Germinal center (tissue), 1 donor: ENCODE measurements at regions not wholly inside any gene's neighbourhood (a gene's known extent, or its start where the extent isn't known, plus 50 kb on each side); places are given as distances from the start of the nearest gene placed in this dataset.
"Not testable (repeated sequence)": the region's sequence is repeated elsewhere in the genome, so short reads cannot be mapped to it uniquely, and the experiment has no call there.

Source experiments
- DNase-seq: peaks from one replicate; pipeline ENCODE4 v3.0.0; 2012; ENCODE audit warnings: mixed read lengths, low spot score

DNA sequence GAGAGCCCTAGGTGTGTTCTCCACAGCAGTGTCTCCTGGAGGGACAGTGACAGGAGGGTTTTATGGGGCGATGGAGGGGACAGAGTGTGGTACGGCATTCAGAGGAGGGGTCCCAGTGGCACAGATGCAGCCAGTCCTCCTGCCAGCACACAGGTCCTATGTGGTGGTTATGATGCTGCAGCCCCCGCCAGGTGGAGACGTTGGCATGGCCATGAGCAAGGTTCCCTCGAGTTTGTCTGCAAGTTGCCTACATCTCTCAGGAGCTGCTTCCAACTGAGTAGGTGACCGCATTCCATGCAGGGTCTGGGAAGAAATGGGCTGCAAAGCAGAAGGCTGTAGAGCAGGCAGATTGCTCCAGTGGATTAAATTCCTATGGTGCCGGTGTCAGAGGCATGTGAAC, 646.0 kb downstream of the TBC1D22A start:
- no peak for DNase-seq

DNA sequence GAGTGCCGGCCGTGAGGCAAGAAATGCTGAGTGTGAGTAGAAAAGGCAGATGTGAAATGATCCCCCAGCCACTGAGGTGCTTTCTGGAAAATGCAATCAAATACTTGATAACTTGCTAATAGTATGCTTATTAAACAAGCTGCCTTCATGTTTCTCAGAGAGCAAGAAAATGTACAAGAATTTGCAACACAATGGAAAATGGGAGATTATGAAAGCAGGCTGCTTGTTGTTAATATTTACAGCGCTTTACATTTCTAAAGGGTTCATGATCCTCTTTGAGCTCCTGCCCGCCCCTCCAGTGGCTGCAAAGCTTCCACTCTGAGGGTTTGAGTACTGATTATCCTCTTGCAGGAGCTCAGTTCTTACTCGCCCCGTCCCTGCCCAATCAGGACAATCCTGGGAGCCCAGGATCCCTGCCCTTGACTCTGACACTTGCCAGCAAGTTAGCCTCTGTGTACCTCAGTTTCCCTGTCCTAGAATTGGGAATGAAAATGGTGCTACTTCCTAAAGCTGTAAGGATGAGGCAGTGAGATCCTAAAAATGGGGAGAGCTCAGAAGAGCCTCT, 645.1 kb downstream of the TBC1D22A start:
- DNase-seq = no peak

GRCh38 chr22:47406896-47407295, 644.4 kb downstream of the TBC1D22A start:
- DNase-seq = no peak

GRCh38 chr22:47406180-47406834, 643.9 kb downstream of the TBC1D22A start:
- no peak for DNase-seq

- DNase-seq = not testable (repeated sequence)
Observed at GRCh38 chr22:47405222-47405621, 642.8 kb downstream of the TBC1D22A start.

DNA sequence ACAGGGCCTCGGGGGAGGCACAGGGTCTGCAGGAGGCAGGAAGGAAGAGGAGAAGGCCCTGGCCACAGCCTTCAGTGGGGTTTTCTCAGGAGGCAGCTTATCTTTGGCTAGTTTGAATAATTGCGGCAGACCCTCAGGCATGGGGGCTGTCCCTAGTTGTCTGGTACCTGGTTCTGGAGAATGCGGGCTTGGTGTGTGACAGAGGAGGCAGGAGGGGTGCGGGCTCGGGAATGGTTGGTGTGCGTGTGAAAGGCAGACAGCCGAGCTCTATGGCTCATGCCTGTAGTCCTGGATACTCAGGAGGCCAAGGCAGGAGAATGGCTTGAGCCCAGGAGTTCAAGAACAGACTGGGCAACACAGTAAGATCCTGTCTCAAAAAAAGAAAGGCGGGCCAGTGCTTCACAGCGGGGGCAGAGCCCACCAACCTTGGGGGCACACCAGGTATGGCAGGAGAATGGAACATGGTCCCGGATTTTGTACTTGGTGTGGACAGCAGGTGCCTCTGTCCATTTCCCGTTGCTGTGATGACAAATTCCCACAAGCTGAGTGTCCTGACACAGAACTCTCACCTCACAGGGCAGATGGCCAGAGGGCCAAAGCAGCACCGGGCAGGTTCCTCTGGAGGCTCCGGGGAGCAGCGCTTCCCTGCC, 640.6 kb downstream of the TBC1D22A start:
- no peak for DNase-seq

DNA sequence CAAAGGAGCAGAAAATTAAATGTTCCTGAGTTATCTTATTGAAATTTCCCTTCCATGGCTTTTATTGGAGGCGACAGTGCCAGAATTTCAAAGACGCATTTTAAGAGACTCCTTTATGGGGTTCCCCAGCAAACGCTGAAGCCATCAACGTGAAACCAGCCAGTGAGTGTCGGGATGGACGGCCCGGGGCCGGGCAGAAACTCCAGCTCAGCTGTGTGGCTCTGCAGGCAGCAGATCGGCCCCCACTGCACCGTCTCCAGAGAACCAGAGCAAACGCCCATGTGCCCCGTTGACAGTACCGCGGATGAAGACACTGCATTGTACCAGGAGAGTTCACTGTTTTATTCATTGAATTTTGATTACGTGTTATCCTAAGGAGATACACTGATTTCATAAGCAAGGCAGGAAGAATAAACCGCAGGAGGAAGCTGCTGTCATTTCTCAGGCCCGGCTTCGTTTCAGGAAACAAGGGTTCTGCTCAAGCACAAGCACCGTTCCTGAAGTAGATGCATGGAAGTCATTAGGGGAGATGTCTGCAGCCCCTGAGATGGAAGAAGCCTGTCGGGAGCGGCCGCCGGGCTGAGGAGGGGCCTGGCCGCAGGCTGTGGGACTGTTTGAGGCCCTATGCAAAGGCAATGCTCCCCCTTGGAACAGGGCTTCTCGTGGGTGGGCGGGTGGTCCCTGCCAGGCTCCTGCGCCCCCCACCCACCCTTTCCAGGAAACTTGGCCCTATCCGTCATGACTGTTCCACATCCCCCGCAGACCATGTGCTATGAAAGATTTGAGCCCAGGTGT, 639.7 kb downstream of the TBC1D22A start:
- DNase-seq = no peak

GRCh38 chr22:47401592-47401898, 639.1 kb downstream of the TBC1D22A start:
- no peak for DNase-seq

DNA sequence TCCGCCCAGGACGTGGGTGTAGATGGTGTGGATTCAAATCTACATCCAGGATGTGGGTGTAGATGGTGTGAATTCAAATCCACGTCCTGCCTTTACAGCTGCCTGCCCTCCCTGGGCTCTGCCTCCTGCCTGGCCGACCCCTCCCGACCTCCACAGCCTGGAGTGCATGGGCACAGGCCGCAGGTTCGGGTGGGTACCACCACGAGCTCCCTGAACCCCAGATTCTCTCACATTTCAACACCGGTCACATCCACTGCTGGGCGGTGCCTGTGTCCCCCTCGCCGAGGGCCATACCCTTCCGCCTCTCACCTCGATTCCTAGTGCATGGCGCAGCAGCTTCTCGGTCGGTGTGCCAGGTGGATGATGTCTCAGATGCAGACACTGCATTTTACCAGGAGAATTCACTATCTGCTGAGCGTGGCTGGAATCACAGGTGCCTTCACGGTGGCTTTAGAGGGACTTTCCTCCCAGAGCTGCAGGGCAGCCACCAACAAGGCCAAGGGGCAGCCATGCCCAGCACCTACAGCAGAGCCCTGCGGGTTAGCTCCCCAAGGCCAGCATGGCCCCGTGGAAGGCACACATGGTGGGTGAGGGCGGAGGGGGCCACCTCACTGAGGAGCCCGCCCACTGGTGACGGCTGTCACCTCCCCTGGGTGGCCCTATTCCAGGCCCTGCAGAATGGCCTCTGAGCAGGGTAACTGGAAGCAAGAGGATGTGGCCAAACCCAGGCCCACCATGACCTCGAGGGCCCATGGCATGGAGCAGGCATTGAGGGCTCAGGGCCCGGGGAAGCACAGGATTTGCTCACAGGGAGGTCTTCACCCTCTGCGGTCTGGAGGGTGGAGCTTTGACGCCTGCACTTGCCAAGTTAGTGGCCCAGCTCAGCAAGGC, 638.5 kb downstream of the TBC1D22A start:
- DNase-seq = no peak

DNA sequence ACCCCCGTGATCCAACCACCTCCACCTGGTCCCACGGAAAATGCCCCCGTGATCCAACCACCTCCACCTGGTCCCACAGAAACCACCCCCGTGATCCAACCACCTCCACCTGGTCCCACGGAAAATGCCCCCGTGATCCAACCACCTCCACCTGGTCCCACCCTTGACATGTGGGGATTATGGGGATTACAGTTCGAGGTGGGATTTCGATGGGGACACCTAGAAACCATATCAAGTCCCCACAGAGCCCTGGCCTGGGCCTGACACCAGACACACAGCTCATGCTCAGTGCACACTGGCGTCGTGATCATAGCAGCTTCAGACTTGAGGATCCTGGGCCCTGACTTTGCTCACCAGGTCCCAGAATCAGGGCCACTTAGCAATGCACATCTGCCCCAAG, 637.7 kb downstream of the TBC1D22A start:
- not testable (repeated sequence) for DNase-seq

DNA sequence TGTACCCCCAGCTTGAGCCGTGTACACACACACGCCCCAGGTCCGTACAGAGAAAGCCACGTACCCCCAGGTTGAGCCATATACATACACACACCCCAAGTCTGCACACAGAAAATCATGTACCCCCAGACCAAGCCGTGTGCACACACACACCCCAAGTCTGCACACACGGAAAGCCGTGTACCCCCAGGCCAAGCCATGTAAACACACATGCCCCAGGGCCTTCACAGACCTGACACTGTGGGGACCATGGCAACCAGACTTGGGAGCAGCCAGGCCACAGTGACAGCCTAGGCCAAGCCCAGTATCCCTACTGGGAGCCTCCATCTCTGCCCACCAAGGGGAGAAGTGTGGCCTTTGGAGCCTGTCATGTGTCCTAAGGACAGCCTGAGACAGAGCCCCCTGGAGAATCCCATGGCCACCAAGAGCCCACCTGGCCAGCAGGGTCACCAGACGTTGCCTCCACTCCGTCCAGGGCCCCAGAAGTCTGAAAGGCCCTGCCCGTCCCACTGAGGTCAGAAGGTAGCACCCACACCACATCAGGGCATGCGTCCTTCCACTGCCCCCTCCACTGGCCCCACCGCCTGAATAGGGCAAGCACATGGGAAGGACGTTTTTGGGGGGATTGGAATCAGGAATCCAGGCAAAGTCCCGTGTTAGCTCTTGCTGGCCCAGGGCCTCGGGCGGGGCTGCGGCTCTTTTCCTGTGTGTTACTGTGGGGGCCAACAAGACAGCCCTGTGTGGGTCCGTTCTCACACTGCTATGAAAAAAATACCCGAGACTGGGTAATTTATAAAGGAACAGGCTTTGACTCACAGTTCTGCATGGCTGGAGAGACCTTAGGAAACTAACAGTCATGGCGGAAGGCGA, 636.7 kb downstream of the TBC1D22A start:
- no peak for DNase-seq

DNA sequence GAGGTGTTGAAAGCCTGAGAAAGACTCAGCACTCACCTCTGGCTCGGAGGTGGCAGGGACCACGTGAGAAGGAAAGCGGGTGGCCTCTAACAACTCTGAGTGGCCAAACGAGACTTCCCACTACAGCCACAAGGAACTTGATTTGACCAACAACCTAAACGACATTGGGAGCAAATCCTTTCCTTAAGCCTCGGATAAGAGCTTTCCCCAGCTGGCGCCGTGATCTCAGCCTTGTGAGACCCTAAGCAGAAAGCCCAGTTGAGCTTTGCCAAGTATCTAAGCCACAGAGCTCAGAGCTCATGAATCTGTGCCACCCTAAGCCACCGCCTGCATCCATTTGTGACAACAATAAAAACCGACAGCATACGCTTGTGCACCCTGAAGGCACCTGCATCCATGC, 636.0 kb downstream of the TBC1D22A start:
- no peak for DNase-seq

DNA sequence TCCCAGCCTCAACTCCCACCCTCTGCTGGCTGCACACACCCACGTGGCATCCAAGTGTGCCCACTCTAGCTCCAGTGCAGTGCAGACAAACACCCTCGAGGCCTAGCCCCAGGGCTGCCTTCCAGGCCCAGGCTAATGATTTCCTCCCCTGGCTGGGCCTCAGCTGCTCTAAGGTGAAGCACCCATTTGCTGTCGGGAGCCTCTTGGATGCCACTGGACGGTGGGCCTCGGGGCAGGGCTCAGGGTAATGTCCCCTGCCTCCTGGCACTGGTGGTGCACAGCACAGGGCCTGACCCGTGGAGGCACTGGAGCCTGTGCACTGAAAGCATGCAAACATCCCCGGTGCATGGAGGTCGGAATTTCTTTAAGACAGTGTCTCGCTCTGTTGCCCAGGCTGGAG, 635.2 kb downstream of the TBC1D22A start:
- DNase-seq = no peak

DNA sequence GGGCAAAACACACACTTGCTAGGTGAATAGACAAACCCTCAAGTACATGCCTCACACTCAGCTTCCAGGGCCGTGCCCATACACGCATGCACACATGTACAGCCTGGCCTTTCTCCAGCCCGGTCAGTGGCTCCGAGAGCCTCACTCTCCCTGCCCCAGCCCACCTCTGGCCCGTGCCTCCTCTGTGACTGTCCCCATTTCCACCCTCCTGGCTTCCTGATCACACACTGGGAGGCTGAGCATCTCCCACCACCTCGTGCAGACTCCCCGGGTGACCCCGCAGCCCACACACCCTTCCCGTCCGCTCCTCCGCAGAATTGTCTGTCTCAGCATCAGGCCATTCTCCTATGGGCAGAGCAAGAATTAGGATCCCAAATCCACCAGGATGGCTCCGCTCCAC, 634.1 kb downstream of the TBC1D22A start:
- DNase-seq = no peak

- no peak for DNase-seq
Observed at GRCh38 chr22:47396105-47396504, 633.7 kb downstream of the TBC1D22A start.

DNA sequence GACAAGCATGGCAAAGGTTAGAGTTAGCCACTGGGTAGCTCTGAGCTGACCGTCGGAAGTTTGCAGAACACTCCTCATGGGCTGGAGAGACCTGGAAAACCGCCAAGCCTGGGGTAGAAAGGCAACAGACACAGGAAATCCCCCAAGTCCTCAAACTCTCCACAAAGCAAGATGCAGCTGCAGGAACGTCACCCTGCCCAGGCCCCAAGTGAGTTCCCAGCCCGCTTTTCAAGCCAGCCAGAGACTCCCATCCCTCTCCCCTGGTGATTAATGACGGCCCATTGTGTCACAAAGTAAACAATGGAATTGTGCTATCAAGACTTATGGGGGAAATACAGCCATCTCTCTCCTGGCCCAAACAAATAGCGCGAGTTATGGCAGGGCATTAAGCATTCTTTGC, 633.0 kb downstream of the TBC1D22A start:
- no peak for DNase-seq

GRCh38 chr22:47394504-47395440, 632.3 kb downstream of the TBC1D22A start:
- DNase-seq = no peak

DNA sequence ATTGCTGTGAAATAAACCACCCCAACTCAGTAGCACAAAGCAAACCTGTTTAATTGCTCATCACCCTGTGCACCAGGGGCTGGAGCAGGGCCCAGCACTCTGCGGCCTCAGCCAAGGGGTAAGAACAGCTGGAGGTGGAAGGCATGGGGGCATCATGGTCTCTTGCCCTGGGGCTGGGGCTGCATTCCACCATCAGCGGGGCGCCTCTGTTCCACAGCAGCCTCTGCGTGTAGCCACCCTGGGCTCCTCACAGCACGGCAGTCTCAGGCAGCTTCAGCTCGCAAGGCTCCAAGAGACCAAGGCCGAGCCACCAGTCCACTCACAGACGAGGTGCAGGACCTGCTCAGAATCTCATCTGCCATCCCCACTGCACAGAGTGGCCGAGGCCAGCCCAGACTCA, 630.7 kb downstream of the TBC1D22A start:
- no peak for DNase-seq

DNA sequence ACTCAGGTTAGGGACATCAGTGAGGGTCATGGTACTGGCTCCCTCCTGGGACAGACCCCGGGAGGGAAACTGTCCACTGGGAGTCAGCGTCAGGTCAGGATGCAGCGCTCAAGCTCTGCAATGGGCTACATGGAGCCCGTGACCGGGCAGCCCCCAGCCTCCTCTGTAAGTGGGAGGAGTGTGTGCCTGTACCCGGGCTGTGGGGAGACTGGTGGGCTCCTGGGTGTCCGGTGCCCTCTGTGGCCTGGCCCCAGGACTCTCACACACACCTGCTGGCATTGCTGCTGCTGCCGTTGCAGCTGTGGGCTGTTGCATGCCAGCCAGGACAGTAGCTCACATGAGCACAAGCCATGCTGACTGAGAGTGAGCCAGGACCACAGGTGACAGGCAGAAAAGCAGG, 630.3 kb downstream of the TBC1D22A start:
- no peak for DNase-seq

GRCh38 chr22:47392054-47392347, 629.6 kb downstream of the TBC1D22A start:
- no peak for DNase-seq
